ENCODE measurements at regions not wholly inside any gene's neighbourhood (a gene's known extent, or its start where the extent isn't known, plus 50 kb on each side); places are given as distances from the start of the nearest gene placed in this dataset.

DNA sequence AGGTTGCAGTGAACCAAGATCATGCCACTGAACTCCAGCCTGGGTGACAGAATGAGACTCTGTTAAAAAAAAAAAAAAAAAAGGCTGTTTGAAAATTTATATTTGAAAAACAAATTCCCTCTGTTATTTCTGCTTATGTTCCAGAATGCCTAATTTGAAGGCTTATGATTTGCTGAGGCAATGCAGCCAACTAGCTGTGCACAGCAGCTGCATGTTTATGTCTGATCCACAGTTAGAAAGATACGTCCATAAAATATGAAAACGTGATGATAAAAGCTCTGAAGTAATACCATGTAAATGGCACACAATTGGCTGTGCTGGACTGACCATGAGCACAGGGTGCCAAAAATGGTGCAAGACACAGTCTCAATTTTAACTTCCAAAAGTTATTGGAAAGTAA, 453.2 kb downstream of the TUSC1 start:
- no peaks in the 10 kb centered on the region for H3K4me1 ChIP-seq (ENCODE audit: insufficient read depth, low read length)
- H3K36me3 ChIP-seq (ENCODE audit: insufficient read depth, low read length): no peaks in the 10 kb centered on the region
- no peaks in the 10 kb centered on the region for H3K27me3 Mint-ChIP-seq
- POLR2A ChIA-PET: no interaction called here
- no peak overlapping the region for H3K27ac Mint-ChIP-seq
- H3K4me1 Mint-ChIP-seq (ENCODE audit: low read depth): no peaks in the 10 kb centered on the region
- intact Hi-C loops (cut with DNase I, micrococcal nuclease): no loop called here
- H3K4me3 Mint-ChIP-seq: no peak overlapping the region
- CTCF ChIA-PET: no interaction called here
- H3K27ac ChIP-seq (ENCODE audit: low read depth in 1 of 2, low read length in 2 of 2): no peak overlapping the region
- ATAC-seq (ENCODE audit: poor library complexity): no peak
- peaks cover 17% of the 10 kb centered on the region for H3K9me3 Mint-ChIP-seq
- TF ChIP-seq CTCF (IDR thresholded peaks at IDR 0.05): no peak
- no peaks in the 10 kb centered on the region for H3K27me3 ChIP-seq (ENCODE audit: control insufficient read depth in 1 of 2, insufficient read depth in 2 of 2, low read length in 2 of 2)
- peaks cover 3 to 11% of the 10 kb centered on the region in 2 experiments for H3K9me3 ChIP-seq (ENCODE audit: control insufficient read depth in 1 of 2, insufficient read depth in 1 of 2, low read length in 2 of 2)
- no peak for DNase-seq
- no peak overlapping the region for H3K4me3 ChIP-seq (ENCODE audit: low read length)
- H3K36me3 Mint-ChIP-seq (ENCODE audit: low read depth): no peaks in the 10 kb centered on the region

GRCh38 chr9:25224309-25224708, 453.9 kb downstream of the TUSC1 start:
- Histone ChIP-seq H3K9me3 (ENCODE audit: control insufficient read depth in 1 of 2, insufficient read depth in 1 of 2, low read length in 2 of 2) (peaks cover 3 to 11% of the 10 kb centered on the region in 2 experiments), H3K4me3 (ENCODE audit: low read length) (no peak overlapping the region), H3K27me3 (ENCODE audit: control insufficient read depth in 1 of 2, insufficient read depth in 2 of 2, low read length in 2 of 2) (no peaks in the 10 kb centered on the region), H3K36me3 (ENCODE audit: insufficient read depth, low read length) (no peaks in the 10 kb centered on the region), H3K27ac (ENCODE audit: low read depth in 1 of 2, low read length in 2 of 2) (no peak overlapping the region), H3K4me1 (ENCODE audit: insufficient read depth, low read length) (no peaks in the 10 kb centered on the region)
- H3K27ac Mint-ChIP-seq: no peak overlapping the region
- DNase-seq (no peak), ATAC-seq (ENCODE audit: poor library complexity) (no peak)
- peaks cover 10% of the 10 kb centered on the region for H3K9me3 Mint-ChIP-seq
- CTCF ChIA-PET: no interaction called here
- no peaks in the 10 kb centered on the region for H3K4me1 Mint-ChIP-seq (ENCODE audit: low read depth)
- no peak overlapping the region for H3K4me3 Mint-ChIP-seq
- POLR2A ChIA-PET: no interaction called here
- H3K36me3 Mint-ChIP-seq (ENCODE audit: low read depth): no peaks in the 10 kb centered on the region
- no peak for TF ChIP-seq CTCF (IDR thresholded peaks at IDR 0.05)
- intact Hi-C loops (cut with DNase I, micrococcal nuclease): no loop called here
- no peaks in the 10 kb centered on the region for H3K27me3 Mint-ChIP-seq

GRCh38 chr9:25212361-25212760, 465.9 kb downstream of the TUSC1 start:
- no peaks in the 10 kb centered on the region for H3K4me1 Mint-ChIP-seq (ENCODE audit: low read depth)

More at GRCh38 chr9:25212361-25212760, 465.9 kb downstream of the TUSC1 start:
- Histone ChIP-seq H3K4me1 (ENCODE audit: insufficient read depth, low read length) (no peaks in the 10 kb centered on the region), H3K36me3 (ENCODE audit: insufficient read depth, low read length) (no peaks in the 10 kb centered on the region), H3K9me3 (ENCODE audit: control insufficient read depth in 1 of 2, insufficient read depth in 1 of 2, low read length in 2 of 2) (peaks cover 0 to 2% of the 10 kb centered on the region in 2 experiments), H3K27me3 (ENCODE audit: control insufficient read depth in 1 of 2, insufficient read depth in 2 of 2, low read length in 2 of 2) (no peaks in the 10 kb centered on the region), H3K4me3 (ENCODE audit: low read length) (no peak overlapping the region), H3K27ac (ENCODE audit: low read depth in 1 of 2, low read length in 2 of 2) (no peak overlapping the region)
- Mint-ChIP-seq H3K27ac (no peak overlapping the region), H3K4me3 (no peak overlapping the region), H3K36me3 (ENCODE audit: low read depth) (no peaks in the 10 kb centered on the region), H3K27me3 (no peaks in the 10 kb centered on the region), H3K9me3 (peaks cover 10% of the 10 kb centered on the region)
- DNase-seq (no peak), ATAC-seq (ENCODE audit: poor library complexity) (no peak)
- ChIA-PET CTCF (no interaction called here), POLR2A (no interaction called here)
- TF ChIP-seq CTCF (IDR thresholded peaks at IDR 0.05): no peak
- intact Hi-C loops (cut with DNase I, micrococcal nuclease): no loop called here

All from CD4-positive, alpha-beta T cell (primary cell).